ENCODE measurements at regions not wholly inside any gene's neighbourhood (a gene's known extent, or its start where the extent isn't known, plus 50 kb on each side); places are given as distances from the start of the nearest gene placed in this dataset.

- no TSS peak for BruUV-seq (replicated peaks)
- WGBS, 2 experiments (ENCODE audit: extremely low coverage in 2 of 2, insufficient read length in 1 of 2): no CpG with 5 or more reads among the region's 3 CpGs
Measured at GRCh38 chr17:70307430-70308225, 138.3 kb downstream of the KCNJ2 start.

More at GRCh38 chr17:70307430-70308225, 138.3 kb downstream of the KCNJ2 start:
- H3K4ac ChIP-seq (ENCODE audit: low read depth, low read length): peak overlapping the region; percentile 71; the same call in 1 of the 2 replicates
- H3K9me1 ChIP-seq (ENCODE audit: insufficient read depth, low read length): 0 out of 2 replicates have a peak, but pooled peaks cover 3% of the 10 kb centered on the region
- H2AFZ ChIP-seq (replicated peaks; ENCODE audit: low read length, poor library complexity): peak overlapping the region; percentile 60
- dilution Hi-C loops (cut with HindIII; ENCODE audit: low sequenced_read_pairs, unreplicated experiment): no loop called here
- peak overlapping the region; percentile 52; the same call in 1 of the 2 replicates for H2BK120ac ChIP-seq (ENCODE audit: low read depth, low read length)
- ChIA-PET POLR2A (ENCODE audit: unreplicated experiment) (no interaction called here), CTCF (no interaction called here)
- H3K36me3 ChIP-seq (ENCODE audit: control insufficient read depth, insufficient read depth, low read length): no peaks in the 10 kb centered on the region
- in situ Hi-C loops (cut with MboI; ENCODE audit: low sequenced_read_pairs): no loop called here
- H3K18ac ChIP-seq (ENCODE audit: low read depth, low read length): no peak overlapping the region; the same call in 1 of the 2 replicates
- peak overlapping the region; percentile 80; the same call in 1 of the 3 replicates for H2BK15ac ChIP-seq (ENCODE audit: low read depth, low read length)
- H2BK5ac ChIP-seq (ENCODE audit: low read depth, low read length, poor library complexity, severe bottlenecking): no peak overlapping the region
- peak overlapping the region; percentile 87 for H3K14ac ChIP-seq (replicated peaks; ENCODE audit: low read depth, low read length)
- no peaks in the 10 kb centered on the region for H4K20me1 ChIP-seq (ENCODE audit: insufficient read depth, low read length)
- peak; percentile 100 for ATAC-seq (ENCODE audit: low read depth)
- peak overlapping the region in 1 of 2 experiments; percentile 74; a peak in 1 of 4 replicates for H4K8ac ChIP-seq (ENCODE audit: low read depth in 2 of 2, low read length in 2 of 2)
- no peak overlapping the region for H3K27ac ChIP-seq (ENCODE audit: insufficient read depth, low read length)
- H2AK5ac ChIP-seq (ENCODE audit: low read depth, low read length): no peak overlapping the region
- no peak overlapping the region for H3K23ac ChIP-seq (ENCODE audit: low read depth, low read length)
- H3K56ac ChIP-seq (ENCODE audit: extremely low read depth, insufficient read depth, low read length): no peak overlapping the region
- H3K4me1 ChIP-seq (ENCODE audit: control insufficient read depth, insufficient read depth, low read length): peaks cover 8% of the 10 kb centered on the region; the same call in 1 of the 2 replicates
- TF ChIP-seq ELK1 (IDR thresholded peaks at IDR 0.05; ENCODE audit: borderline replicate concordance, low read depth, low read length) (no peak), USF2 (IDR thresholded peaks at IDR 0.05; ENCODE audit: low read depth, low read length) (no peak), NFE2L2 (IDR thresholded peaks at IDR 0.05; ENCODE audit: low read depth, low read length) (no peak), RFX5 (IDR thresholded peaks at IDR 0.05; ENCODE audit: low read depth, low read length) (peak; percentile 74), CEBPB (IDR thresholded peaks at IDR 0.05; ENCODE audit: low read depth, low read length) (no peak), POLR2A (IDR thresholded peaks at IDR 0.05; ENCODE audit: low read depth, low read length) (no peak)
- no peak overlapping the region for H3K4me3 ChIP-seq (ENCODE audit: insufficient read depth, low read depth, low read length)
- H3K4me2 ChIP-seq (ENCODE audit: low read depth, low read length): peak overlapping the region; percentile 36; the same call in 1 of the 2 replicates
- H4K91ac ChIP-seq (ENCODE audit: insufficient read depth, low read depth, low read length): 0 out of 2 replicates have a peak overlapping the region, but pooled peaks have one; percentile 11
- H2AK9ac ChIP-seq (replicated peaks; ENCODE audit: low read depth, low read length, poor library complexity): no peak overlapping the region
- H3K9me3 ChIP-seq (ENCODE audit: control insufficient read depth, insufficient read depth, low read length): no peaks in the 10 kb centered on the region
- no peaks in the 10 kb centered on the region for H3K79me1 ChIP-seq (ENCODE audit: low read depth in 1 of 2, low read length in 2 of 2)
- intact Hi-C loops (cut with micrococcal nuclease): no loop called here
- peak; percentile 77 for DNase-seq
- no peak overlapping the region for H4K5ac ChIP-seq (ENCODE audit: low read depth, low read length)
- 0 out of 2 replicates have a peak overlapping the region, but pooled peaks have one; percentile 86 for H2BK20ac ChIP-seq (ENCODE audit: low read depth, low read length)
- no peaks in the 10 kb centered on the region for H3K27me3 ChIP-seq (ENCODE audit: control insufficient read depth, insufficient read depth, low read length)
- H3K9ac ChIP-seq (ENCODE audit: low read depth, low read length): no peak overlapping the region

Measured in IMR-90 (cell line).